Hepatocyte (in vitro differentiated cells): ENCODE measurements at regions not wholly inside any gene's neighbourhood (a gene's known extent, or its start where the extent isn't known, plus 50 kb on each side); places are given as distances from the start of the nearest gene placed in this dataset.

Source experiments
- EZH2 ChIP-seq: fragments of 200-600 bp; sonication (generic); IDR thresholded peaks from 2 replicates; pipeline ENCODE4 v1.6.1; 2016; ENCODE audit warnings: antibody characterized with exemption, mild to moderate bottlenecking, borderline replicate concordance
- EZH2phosphoT487 ChIP-seq: fragments of 200-600 bp; sonication (generic); IDR thresholded peaks from one replicate; pipeline ENCODE4 v1.6.1; 2018; ENCODE audit warnings: antibody characterized with exemption, mild to moderate bottlenecking, low read depth, moderate library complexity; ENCODE audit not compliant: unreplicated experiment, severe bottlenecking
- TF ChIP-seq, protein P1 (sequence below): fragments of 200-600 bp; sonication (generic); IDR thresholded peaks from 2 replicates; pipeline ENCODE4 v1.5.1; 2016; ENCODE audit warnings: antibody characterized with exemption, mild to moderate bottlenecking; ENCODE audit not compliant: poor library complexity

DNA sequence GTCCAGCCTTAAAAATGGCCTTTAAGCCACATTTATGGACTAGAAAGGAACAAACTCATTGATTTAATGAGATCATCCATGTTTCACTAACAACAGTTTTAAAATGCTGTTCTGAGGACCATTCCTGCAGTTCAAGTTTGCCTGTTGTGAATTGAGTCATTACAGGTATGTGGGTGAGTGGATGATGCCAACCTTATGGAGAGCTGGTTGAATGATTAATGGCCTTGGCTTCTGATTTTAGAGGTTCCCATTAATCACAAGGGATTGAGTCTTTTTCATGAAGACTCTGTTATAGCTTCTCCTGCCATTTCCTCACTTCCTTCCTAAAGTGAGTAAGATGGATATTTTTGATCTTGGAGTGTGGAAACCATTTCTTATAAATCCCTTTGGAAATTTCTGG is 459.8 kb upstream of the SLC14A2 start:
- TF ChIP-seq, protein P1, sequence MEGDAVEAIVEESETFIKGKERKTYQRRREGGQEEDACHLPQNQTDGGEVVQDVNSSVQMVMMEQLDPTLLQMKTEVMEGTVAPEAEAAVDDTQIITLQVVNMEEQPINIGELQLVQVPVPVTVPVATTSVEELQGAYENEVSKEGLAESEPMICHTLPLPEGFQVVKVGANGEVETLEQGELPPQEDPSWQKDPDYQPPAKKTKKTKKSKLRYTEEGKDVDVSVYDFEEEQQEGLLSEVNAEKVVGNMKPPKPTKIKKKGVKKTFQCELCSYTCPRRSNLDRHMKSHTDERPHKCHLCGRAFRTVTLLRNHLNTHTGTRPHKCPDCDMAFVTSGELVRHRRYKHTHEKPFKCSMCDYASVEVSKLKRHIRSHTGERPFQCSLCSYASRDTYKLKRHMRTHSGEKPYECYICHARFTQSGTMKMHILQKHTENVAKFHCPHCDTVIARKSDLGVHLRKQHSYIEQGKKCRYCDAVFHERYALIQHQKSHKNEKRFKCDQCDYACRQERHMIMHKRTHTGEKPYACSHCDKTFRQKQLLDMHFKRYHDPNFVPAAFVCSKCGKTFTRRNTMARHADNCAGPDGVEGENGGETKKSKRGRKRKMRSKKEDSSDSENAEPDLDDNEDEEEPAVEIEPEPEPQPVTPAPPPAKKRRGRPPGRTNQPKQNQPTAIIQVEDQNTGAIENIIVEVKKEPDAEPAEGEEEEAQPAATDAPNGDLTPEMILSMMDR, result no peak
- TF ChIP-seq EZH2, result no peak
- no peak for TF ChIP-seq EZH2phosphoT487
